OCI-LY3 (cell line): ENCODE measurements at regions not wholly inside any gene's neighbourhood (a gene's known extent, or its start where the extent isn't known, plus 50 kb on each side); places are given as distances from the start of the nearest gene placed in this dataset.

ENCODE experiments used
- H2AFZ ChIP-seq: fragments of 200-600, 300-600 bp; shearing (Covaris generic); 2 replicates; pipeline ENCODE4 v1.6.0; 2014; ENCODE audit warnings: antibody characterized with exemption, low read depth, low read length
- H3K27ac ChIP-seq: fragments of 200-600, 300-600 bp; sonication (generic); 2 replicates; pipeline ENCODE4 v1.5.1; 2014; ENCODE audit warnings: mild to moderate bottlenecking, low read length, moderate library complexity, mixed read lengths
- H3K27me3 ChIP-seq: fragments of 200-600, 300-600 bp; sonication (generic); 2 replicates; pipeline ENCODE4 v1.6.1; 2014; ENCODE audit warnings: low read depth, low read length, mixed read lengths
- H3K36me3 ChIP-seq: fragments of 200-600, 300-600 bp; sonication (generic); replicated peaks from 2 replicates; pipeline ENCODE3; 2014; ENCODE audit warnings: low read depth, low read length, mixed read lengths
- H3K4me1 ChIP-seq: fragments of 300-600, 200-600 bp; sonication (generic); 2 replicates; pipeline ENCODE4 v1.6.1; 2014; ENCODE audit warnings: low read length, mixed read lengths
- H3K4me2 ChIP-seq: fragments of 200-600, 300-600 bp; sonication (generic); 2 replicates; pipeline ENCODE4 v1.6.1; 2014; ENCODE audit warnings: low read length, mixed read lengths
- H3K4me3 ChIP-seq: fragments of 300-600, 200-600 bp; sonication (generic); 2 replicates; pipeline ENCODE4 v1.5.1; 2014; ENCODE audit warnings: antibody characterized with exemption, mild to moderate bottlenecking, low read length, moderate library complexity
- H3K79me2 ChIP-seq: fragments of 300-600, 200-600 bp; shearing (Covaris generic); 2 replicates; pipeline ENCODE4 v1.6.1; 2014; ENCODE audit warnings: mild to moderate bottlenecking, low read length, mixed read lengths
- H3K9ac ChIP-seq: fragments of 300-600, 200-600 bp; shearing (Covaris generic); 2 replicates; pipeline ENCODE4 v1.6.0; 2014; ENCODE audit warnings: mild to moderate bottlenecking, low read length, moderate library complexity
- H3K9me3 ChIP-seq: fragments of 200-600, 300-600 bp; shearing (Covaris generic); 2 replicates; pipeline ENCODE4 v1.6.1; 2014; ENCODE audit warnings: low read length, mixed read lengths; ENCODE audit not compliant: insufficient read depth
- H4K20me1 ChIP-seq: fragments of 200-600, 300-600 bp; sonication (generic); 2 replicates; pipeline ENCODE4 v1.6.1; 2016; ENCODE audit warnings: low read length, mixed read lengths; ENCODE audit not compliant: insufficient read depth
- EZH2phosphoT487 ChIP-seq: fragments of 200-600 bp; shearing (Covaris generic); IDR thresholded peaks from 2 replicates; pipeline ENCODE4 v1.6.1; 2018; ENCODE audit warnings: antibody characterized with exemption, mixed run types, low read depth
- TF ChIP-seq, protein P1 (sequence below): fragments of 200-600, 300-600 bp; sonication (generic); IDR thresholded peaks from 2 replicates; pipeline ENCODE4 v1.5.1; 2014; ENCODE audit warnings: antibody characterized with exemption, low read length, low read depth

DNA sequence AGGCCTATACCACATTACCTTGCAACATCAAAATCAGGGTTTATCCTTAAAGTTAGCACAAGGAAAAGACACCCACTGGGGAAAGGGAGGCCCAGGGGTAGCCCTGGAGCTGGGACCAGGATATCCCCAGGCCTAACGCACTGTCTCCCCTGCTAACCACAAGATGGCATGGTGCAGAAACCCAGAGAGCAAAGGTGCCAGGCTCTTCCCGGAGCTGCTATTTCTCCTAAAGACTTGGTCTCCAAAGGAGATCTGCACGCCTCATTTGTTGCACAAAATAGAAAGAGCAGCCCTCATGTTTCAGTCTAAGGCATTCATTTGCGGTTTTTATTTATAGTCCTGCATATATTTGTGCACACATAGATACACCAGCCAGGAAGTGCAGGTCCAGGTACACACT lies 408.6 kb downstream of the SOX9 start:
- Histone ChIP-seq H3K9me3 (no peaks in the 10 kb centered on the region), H3K79me2 (no peaks in the 10 kb centered on the region), H3K4me2 (no peak overlapping the region), H3K27me3 (peaks cover 3% of the 10 kb centered on the region; the same call in 1 of the 2 replicates), H3K4me1 (no peaks in the 10 kb centered on the region), H3K4me3 (no peak overlapping the region), H3K9ac (no peak overlapping the region), H3K27ac (no peak overlapping the region), H4K20me1 (no peaks in the 10 kb centered on the region), H2AFZ (no peak overlapping the region), H3K36me3 (no peaks in the 10 kb centered on the region)
- TF ChIP-seq, protein P1, sequence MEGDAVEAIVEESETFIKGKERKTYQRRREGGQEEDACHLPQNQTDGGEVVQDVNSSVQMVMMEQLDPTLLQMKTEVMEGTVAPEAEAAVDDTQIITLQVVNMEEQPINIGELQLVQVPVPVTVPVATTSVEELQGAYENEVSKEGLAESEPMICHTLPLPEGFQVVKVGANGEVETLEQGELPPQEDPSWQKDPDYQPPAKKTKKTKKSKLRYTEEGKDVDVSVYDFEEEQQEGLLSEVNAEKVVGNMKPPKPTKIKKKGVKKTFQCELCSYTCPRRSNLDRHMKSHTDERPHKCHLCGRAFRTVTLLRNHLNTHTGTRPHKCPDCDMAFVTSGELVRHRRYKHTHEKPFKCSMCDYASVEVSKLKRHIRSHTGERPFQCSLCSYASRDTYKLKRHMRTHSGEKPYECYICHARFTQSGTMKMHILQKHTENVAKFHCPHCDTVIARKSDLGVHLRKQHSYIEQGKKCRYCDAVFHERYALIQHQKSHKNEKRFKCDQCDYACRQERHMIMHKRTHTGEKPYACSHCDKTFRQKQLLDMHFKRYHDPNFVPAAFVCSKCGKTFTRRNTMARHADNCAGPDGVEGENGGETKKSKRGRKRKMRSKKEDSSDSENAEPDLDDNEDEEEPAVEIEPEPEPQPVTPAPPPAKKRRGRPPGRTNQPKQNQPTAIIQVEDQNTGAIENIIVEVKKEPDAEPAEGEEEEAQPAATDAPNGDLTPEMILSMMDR: no peak
- TF ChIP-seq EZH2phosphoT487: no peak

DNA sequence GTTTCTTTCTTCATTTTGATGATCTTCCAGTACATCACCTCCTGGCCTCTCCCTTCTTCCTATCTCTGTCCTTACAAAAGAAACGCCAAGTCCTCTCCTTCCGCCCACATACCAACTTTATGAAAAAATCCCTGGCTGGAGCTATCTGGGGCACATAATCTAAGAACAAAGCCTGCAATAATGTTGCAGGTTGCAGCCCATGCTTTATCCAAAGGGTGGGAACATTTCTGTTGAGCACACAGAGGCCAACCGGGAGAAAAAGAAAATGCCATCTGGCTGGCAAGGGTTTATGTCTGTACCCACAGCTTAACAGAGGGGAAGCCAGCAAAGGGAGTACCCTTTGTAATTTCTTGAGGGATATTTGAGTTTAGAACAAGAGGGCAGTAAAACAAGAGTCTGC lies 409.6 kb downstream of the SOX9 start:
- TF ChIP-seq EZH2phosphoT487: no peak
- TF ChIP-seq, protein P1: no peak
- Histone ChIP-seq H3K27me3 (peaks cover under 1% of the 10 kb centered on the region; the same call in 1 of the 2 replicates), H3K36me3 (no peaks in the 10 kb centered on the region), H3K4me1 (no peaks in the 10 kb centered on the region), H4K20me1 (no peaks in the 10 kb centered on the region), H3K79me2 (no peaks in the 10 kb centered on the region), H2AFZ (no peak overlapping the region), H3K4me3 (no peak overlapping the region), H3K27ac (no peak overlapping the region), H3K4me2 (no peak overlapping the region), H3K9ac (no peak overlapping the region), H3K9me3 (no peaks in the 10 kb centered on the region)

DNA sequence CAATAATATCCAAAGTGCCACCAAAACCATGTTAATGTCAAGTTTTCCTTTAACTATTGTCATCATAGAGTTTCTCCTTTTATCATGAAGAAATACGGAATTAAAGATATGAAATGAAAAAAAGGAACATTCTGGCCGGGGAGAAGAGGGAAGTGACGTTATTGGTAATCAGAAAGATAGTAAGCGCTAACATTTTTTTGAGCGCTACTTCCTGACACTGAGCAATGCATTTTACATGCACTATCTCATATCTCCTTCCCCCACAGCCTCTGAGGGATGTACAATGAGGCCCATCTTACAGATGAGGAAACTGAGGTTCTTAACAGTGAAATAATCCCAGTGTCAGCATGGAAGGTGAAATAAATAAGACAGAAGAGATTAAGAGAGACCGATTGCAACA lies 410.9 kb downstream of the SOX9 start:
- H4K20me1 ChIP-seq: no peaks in the 10 kb centered on the region
- H3K36me3 ChIP-seq: no peaks in the 10 kb centered on the region

DNA sequence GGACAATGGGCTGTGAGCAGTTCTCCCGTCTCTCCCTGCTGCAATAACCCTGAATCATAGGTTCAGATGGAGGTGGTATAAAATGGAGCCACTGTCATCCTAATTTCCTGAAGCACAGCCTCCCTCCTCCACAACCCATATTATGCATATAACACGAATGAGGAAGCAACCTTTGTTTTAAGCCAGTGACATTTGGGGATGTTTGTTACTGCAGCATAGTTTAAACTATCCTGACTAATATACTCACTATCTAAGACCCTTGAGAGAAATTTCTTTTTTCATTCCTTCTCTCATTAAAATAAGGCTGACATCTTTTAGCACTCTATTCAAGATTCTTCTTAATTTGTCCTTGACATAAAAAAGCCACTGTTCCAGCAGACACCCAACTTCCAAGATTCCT lies 413.4 kb downstream of the SOX9 start:
- no peak overlapping the region for H3K4me3 ChIP-seq
- TF ChIP-seq, protein P1: no peak
- TF ChIP-seq EZH2phosphoT487: no peak
- no peak overlapping the region for H3K27ac ChIP-seq
- no peaks in the 10 kb centered on the region for H4K20me1 ChIP-seq
- no peak overlapping the region for H2AFZ ChIP-seq
- H3K79me2 ChIP-seq: no peaks in the 10 kb centered on the region
- H3K9ac ChIP-seq: no peak overlapping the region
- H3K36me3 ChIP-seq: no peaks in the 10 kb centered on the region
- H3K4me1 ChIP-seq: no peaks in the 10 kb centered on the region
- H3K4me2 ChIP-seq: no peak overlapping the region
- no peaks in the 10 kb centered on the region for H3K9me3 ChIP-seq
- H3K27me3 ChIP-seq: no peaks in the 10 kb centered on the region

More for the DNA sequence above, 410.9 kb downstream of the SOX9 start:
- TF ChIP-seq, protein P1: no peak
- TF ChIP-seq EZH2phosphoT487: no peak
- Histone ChIP-seq H3K79me2 (no peaks in the 10 kb centered on the region), H3K27me3 (no peaks in the 10 kb centered on the region), H3K9me3 (no peaks in the 10 kb centered on the region), H3K4me1 (no peaks in the 10 kb centered on the region), H2AFZ (no peak overlapping the region), H3K27ac (no peak overlapping the region), H3K4me2 (no peak overlapping the region), H3K4me3 (no peak overlapping the region), H3K9ac (no peak overlapping the region)
